ENCODE measurements at regions not wholly inside any gene's neighbourhood (a gene's known extent, or its start where the extent isn't known, plus 50 kb on each side); places are given as distances from the start of the nearest gene placed in this dataset.
A peak's percentile ranks its signal among the peaks of the same experiment; 100 is the strongest.

GRCh38 chr16:14322186-14322585 is 251.1 kb downstream of the MRTFB start:
- ChIA-PET CTCF (ENCODE audit: low intra/inter-chr PET ratio) (no interaction called here), POLR2A (no interaction called here)
- intact Hi-C loops (cut with micrococcal nuclease): no loop called here
- no peaks in the 10 kb centered on the region for H3K9me1 ChIP-seq (ENCODE audit: control insufficient read depth, insufficient read depth, low read length)
- peaks cover 3% of the 10 kb centered on the region; the same call in 1 of the 3 replicates for H3K79me2 ChIP-seq (ENCODE audit: control insufficient read depth, insufficient read depth, low read length)
- BruUV-seq (replicated peaks): no TSS peak
- no peak overlapping the region for H3K27ac ChIP-seq (ENCODE audit: extremely low read depth, low read depth, low read length)
- no peaks in the 10 kb centered on the region for H3K9me3 ChIP-seq (replicated peaks; ENCODE audit: control insufficient read depth, insufficient read depth, low read depth, low read length)
- in situ Hi-C loops (cut with MboI): no loop called here
- DNase-seq (ENCODE audit: extremely low read depth in 1 of 4, low spot score in 3 of 4) (no peak), FAIRE-seq (no peak), ATAC-seq (no peak)
- H3K9ac ChIP-seq (ENCODE audit: insufficient read depth in 1 of 2, low read depth in 2 of 2, low read length in 2 of 2): no peak overlapping the region
- peaks cover 5% of the 10 kb centered on the region; the same call in 1 of the 3 replicates for H3K36me3 ChIP-seq (ENCODE audit: control insufficient read depth, insufficient read depth, low read length)
- H2AFZ ChIP-seq (ENCODE audit: low read depth, low read length): peak overlapping the region; percentile 33; the same call in 1 of the 2 replicates
- H3K4me1 ChIP-seq (replicated peaks in 1 of 2; ENCODE audit: control insufficient read depth in 2 of 2, insufficient read depth in 2 of 2, low read length in 2 of 2): no peaks in the 10 kb centered on the region; a peak in 1 of 5 replicates
- no peak overlapping the region for H3K4me3 ChIP-seq
- WGBS (ENCODE audit: insufficient coverage, low coverage, missing lambda C conversion rate): 82% methylated on average over 9 of the region's 9 CpGs
- H3K27me3 ChIP-seq (ENCODE audit: control insufficient read depth in 2 of 2, insufficient read depth in 2 of 2, low read length in 2 of 2): no peaks in the 10 kb centered on the region
- no peaks in the 10 kb centered on the region for H4K20me1 ChIP-seq (replicated peaks; ENCODE audit: control insufficient read depth, insufficient read depth, low read length)
- H3K4me2 ChIP-seq (ENCODE audit: insufficient read depth, low read length): no peak overlapping the region
- TF ChIP-seq ZSCAN29 (IDR thresholded peaks at IDR 0.05) (no peak), MED1 (CRISPR knock-in tag; IDR thresholded peaks at IDR 0.05; ENCODE audit: borderline replicate concordance) (no peak), MYNN (IDR thresholded peaks at IDR 0.05) (no peak), MYNN (CRISPR knock-in tag; IDR thresholded peaks at IDR 0.05) (no peak), TBL1XR1 (IDR thresholded peaks at IDR 0.05; ENCODE audit: low read length in 2 of 2) (no peak), SOX6 (IDR thresholded peaks at IDR 0.05) (no peak), TOE1 (IDR thresholded peaks at IDR 0.05; ENCODE audit: borderline replicate concordance) (no peak), TOE1 (CRISPR knock-in tag; IDR thresholded peaks at IDR 0.05; ENCODE audit: borderline replicate concordance, low read depth) (no peak), MTA1 (IDR thresholded peaks at IDR 0.05; ENCODE audit: borderline replicate concordance) (no peak), SRSF7 (optimal IDR thresholded peaks at IDR 0.05; ENCODE audit: low read depth, low read length) (no peak), THAP7 (CRISPR knock-in tag; IDR thresholded peaks at IDR 0.05) (no peak), NFYB (IDR thresholded peaks at IDR 0.05; ENCODE audit: extremely low read depth, insufficient read length) (no peak), POLR3G (IDR thresholded peaks at IDR 0.05; ENCODE audit: extremely low read depth, insufficient read length, insufficient replicate concordance) (no peak), KLF6 (CRISPR knock-in tag; IDR thresholded peaks at IDR 0.05; ENCODE audit: borderline replicate concordance) (no peak), POLR2H (tag; IDR thresholded peaks at IDR 0.05; ENCODE audit: low read depth) (no peak)
- TF ChIP-seq, protein P1, sequence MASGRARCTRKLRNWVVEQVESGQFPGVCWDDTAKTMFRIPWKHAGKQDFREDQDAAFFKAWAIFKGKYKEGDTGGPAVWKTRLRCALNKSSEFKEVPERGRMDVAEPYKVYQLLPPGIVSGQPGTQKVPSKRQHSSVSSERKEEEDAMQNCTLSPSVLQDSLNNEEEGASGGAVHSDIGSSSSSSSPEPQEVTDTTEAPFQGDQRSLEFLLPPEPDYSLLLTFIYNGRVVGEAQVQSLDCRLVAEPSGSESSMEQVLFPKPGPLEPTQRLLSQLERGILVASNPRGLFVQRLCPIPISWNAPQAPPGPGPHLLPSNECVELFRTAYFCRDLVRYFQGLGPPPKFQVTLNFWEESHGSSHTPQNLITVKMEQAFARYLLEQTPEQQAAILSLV (tag; IDR thresholded peaks at IDR 0.05): no peak
- TF ChIP-seq, protein P2, sequence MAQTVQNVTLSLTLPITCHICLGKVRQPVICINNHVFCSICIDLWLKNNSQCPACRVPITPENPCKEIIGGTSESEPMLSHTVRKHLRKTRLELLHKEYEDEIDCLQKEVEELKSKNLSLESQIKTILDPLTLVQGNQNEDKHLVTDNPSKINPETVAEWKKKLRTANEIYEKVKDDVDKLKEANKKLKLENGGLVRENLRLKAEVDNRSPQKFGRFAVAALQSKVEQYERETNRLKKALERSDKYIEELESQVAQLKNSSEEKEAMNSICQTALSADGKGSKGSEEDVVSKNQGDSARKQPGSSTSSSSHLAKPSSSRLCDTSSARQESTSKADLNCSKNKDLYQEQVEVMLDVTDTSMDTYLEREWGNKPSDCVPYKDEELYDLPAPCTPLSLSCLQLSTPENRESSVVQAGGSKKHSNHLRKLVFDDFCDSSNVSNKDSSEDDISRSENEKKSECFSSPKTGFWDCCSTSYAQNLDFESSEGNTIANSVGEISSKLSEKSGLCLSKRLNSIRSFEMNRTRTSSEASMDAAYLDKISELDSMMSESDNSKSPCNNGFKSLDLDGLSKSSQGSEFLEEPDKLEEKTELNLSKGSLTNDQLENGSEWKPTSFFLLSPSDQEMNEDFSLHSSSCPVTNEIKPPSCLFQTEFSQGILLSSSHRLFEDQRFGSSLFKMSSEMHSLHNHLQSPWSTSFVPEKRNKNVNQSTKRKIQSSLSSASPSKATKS (CRISPR knock-in tag; IDR thresholded peaks at IDR 0.05): no peak
- TF ChIP-seq, protein P3, sequence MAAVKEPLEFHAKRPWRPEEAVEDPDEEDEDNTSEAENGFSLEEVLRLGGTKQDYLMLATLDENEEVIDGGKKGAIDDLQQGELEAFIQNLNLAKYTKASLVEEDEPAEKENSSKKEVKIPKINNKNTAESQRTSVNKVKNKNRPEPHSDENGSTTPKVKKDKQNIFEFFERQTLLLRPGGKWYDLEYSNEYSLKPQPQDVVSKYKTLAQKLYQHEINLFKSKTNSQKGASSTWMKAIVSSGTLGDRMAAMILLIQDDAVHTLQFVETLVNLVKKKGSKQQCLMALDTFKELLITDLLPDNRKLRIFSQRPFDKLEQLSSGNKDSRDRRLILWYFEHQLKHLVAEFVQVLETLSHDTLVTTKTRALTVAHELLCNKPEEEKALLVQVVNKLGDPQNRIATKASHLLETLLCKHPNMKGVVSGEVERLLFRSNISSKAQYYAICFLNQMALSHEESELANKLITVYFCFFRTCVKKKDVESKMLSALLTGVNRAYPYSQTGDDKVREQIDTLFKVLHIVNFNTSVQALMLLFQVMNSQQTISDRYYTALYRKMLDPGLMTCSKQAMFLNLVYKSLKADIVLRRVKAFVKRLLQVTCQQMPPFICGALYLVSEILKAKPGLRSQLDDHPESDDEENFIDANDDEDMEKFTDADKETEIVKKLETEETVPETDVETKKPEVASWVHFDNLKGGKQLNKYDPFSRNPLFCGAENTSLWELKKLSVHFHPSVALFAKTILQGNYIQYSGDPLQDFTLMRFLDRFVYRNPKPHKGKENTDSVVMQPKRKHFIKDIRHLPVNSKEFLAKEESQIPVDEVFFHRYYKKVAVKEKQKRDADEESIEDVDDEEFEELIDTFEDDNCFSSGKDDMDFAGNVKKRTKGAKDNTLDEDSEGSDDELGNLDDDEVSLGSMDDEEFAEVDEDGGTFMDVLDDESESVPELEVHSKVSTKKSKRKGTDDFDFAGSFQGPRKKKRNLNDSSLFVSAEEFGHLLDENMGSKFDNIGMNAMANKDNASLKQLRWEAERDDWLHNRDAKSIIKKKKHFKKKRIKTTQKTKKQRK (IDR thresholded peaks at IDR 0.05; ENCODE audit: borderline replicate concordance, low read depth, low read length): no peak
